GM23338 (cell line): ENCODE measurements at regions not wholly inside any gene's neighbourhood (a gene's known extent, or its start where the extent isn't known, plus 50 kb on each side); places are given as distances from the start of the nearest gene placed in this dataset.

Experiments used
- ATAC-seq: fragments of 200-7000 bp; cut with Tn5 transposase; 3 replicates; pipeline ENCODE4 v1.9.1; 2020
- DNase-seq: peaks from one replicate; pipeline ENCODE4 v3.0.0-alpha.2; 2015; ENCODE audit warnings: low spot score
- H2AFZ ChIP-seq: fragments of 200-600 bp; sonication (generic); 2 replicates; pipeline ENCODE4 v1.8.0; 2016; ENCODE audit warnings: antibody characterized with exemption, mild to moderate bottlenecking, moderate library complexity
- H3F3A ChIP-seq: fragments of 200-600 bp; sonication (generic); replicated peaks from 2 replicates; pipeline ENCODE4 v1.8.0; 2017; ENCODE audit warnings: antibody characterized with exemption, mixed run types, low read depth
- H3K27ac ChIP-seq: fragments of 200-600 bp; sonication (generic); 2 replicates; pipeline ENCODE4 v1.6.1; 2016; ENCODE audit warnings: low read depth
- H3K27me3 ChIP-seq: fragments of 200-600 bp; sonication (generic); 2 replicates; pipeline ENCODE4 v1.8.0; 2016; ENCODE audit warnings: mild to moderate bottlenecking, mixed run types, moderate library complexity; ENCODE audit not compliant: insufficient read depth
- H3K36me3 ChIP-seq: fragments of 200-600 bp; sonication (generic); 2 replicates; pipeline ENCODE4 v1.8.0; 2016; ENCODE audit warnings: mild to moderate bottlenecking; ENCODE audit not compliant: insufficient read depth
- H3K4me1 ChIP-seq: fragments of 200-600 bp; sonication (generic); 2 replicates; pipeline ENCODE4 v1.8.0; 2016; ENCODE audit warnings: mild to moderate bottlenecking, moderate library complexity; ENCODE audit not compliant: insufficient read depth
- H3K4me2 ChIP-seq: fragments of 200-600 bp; sonication (generic); 2 replicates; pipeline ENCODE4 v1.7.1; 2017; ENCODE audit warnings: mixed run types
- H3K4me3 ChIP-seq: fragments of 200-600 bp; sonication (generic); 2 replicates; pipeline ENCODE4 v1.6.1; 2016; ENCODE audit warnings: mixed run types
- H3K79me2 ChIP-seq: fragments of 200-600 bp; sonication (generic); replicated peaks from 2 replicates; pipeline ENCODE4 v1.8.0; 2017; ENCODE audit warnings: mild to moderate bottlenecking; ENCODE audit not compliant: insufficient read depth
- H3K9me2 ChIP-seq: fragments of 200-600 bp; sonication (generic); 2 replicates; pipeline ENCODE4 v1.8.0; 2017; ENCODE audit not compliant: insufficient read depth
- H4K20me1 ChIP-seq: fragments of 200-600 bp; sonication (generic); replicated peaks from 2 replicates; pipeline ENCODE4 v1.8.0; 2017; ENCODE audit warnings: mild to moderate bottlenecking; ENCODE audit not compliant: insufficient read depth
- H3K27ac Mint-ChIP-seq: 2 replicates; pipeline ENCODE4 v1.8.0; 2020; ENCODE audit warnings: inconsistent platforms, mild to moderate bottlenecking, moderate library complexity, mixed read lengths
- H3K27me3 Mint-ChIP-seq: 3 replicates; pipeline ENCODE4 v1.8.0; 2022; ENCODE audit warnings: low read depth, mild to moderate bottlenecking, moderate library complexity, mixed read lengths, inconsistent platforms; ENCODE audit not compliant: insufficient read depth, poor library complexity
- H3K36me3 Mint-ChIP-seq: 3 replicates; pipeline ENCODE4 v1.8.0; 2021; ENCODE audit warnings: low read depth, mild to moderate bottlenecking, inconsistent platforms, moderate library complexity, mixed read lengths
- H3K4me1 Mint-ChIP-seq: 3 replicates; pipeline ENCODE4 v1.8.0; 2020; ENCODE audit warnings: mild to moderate bottlenecking, inconsistent platforms, mixed read lengths
- H3K4me3 Mint-ChIP-seq: 3 replicates; pipeline ENCODE4 v1.8.0; 2021; ENCODE audit warnings: moderate library complexity, mild to moderate bottlenecking, inconsistent platforms, mixed read lengths
- H3K9me3 Mint-ChIP-seq: 3 replicates; pipeline ENCODE4 v1.8.0; 2020; ENCODE audit warnings: moderate library complexity, mild to moderate bottlenecking, inconsistent platforms, mixed read lengths
- CREB1 ChIP-seq: fragments of 250-450 bp; sonication (Bioruptor Pico); IDR thresholded peaks from 2 replicates; pipeline ENCODE4 v1.5.0; 2020; ENCODE audit warnings: low read depth, mild to moderate bottlenecking, moderate library complexity
- CTCF ChIP-seq, 2 experiments: fragments of 200-600 bp in 1 of 2; sonication (generic) in 1 of 2; conservative IDR thresholded peaks; 2 replicates each; pipeline versions ENCODE4 v1.5.1 to v1.6.1; 2016 to 2017; ENCODE audit warnings: antibody characterized with exemption in 2 of 2, low read depth in 2 of 2, mild to moderate bottlenecking in 2 of 2, moderate library complexity in 1 of 2
- EZH2 ChIP-seq: fragments of 200-600 bp; sonication (generic); IDR thresholded peaks from one replicate; pipeline ENCODE4 v1.8.0; 2017; ENCODE audit warnings: antibody characterized with exemption, mild to moderate bottlenecking, low read depth; ENCODE audit not compliant: unreplicated experiment
- EZH2phosphoT487 ChIP-seq: fragments of 200-600 bp; sonication (generic); IDR thresholded peaks from one replicate; pipeline ENCODE4 v1.8.1; 2018; ENCODE audit warnings: antibody characterized with exemption; ENCODE audit not compliant: unreplicated experiment
- JUNB ChIP-seq: IDR thresholded peaks from one replicate; pipeline ENCODE4 v1.6.1; 2016; ENCODE audit warnings: antibody characterized with exemption; ENCODE audit not compliant: unreplicated experiment
- NANOG ChIP-seq: IDR thresholded peaks from 2 replicates; pipeline ENCODE4 v1.6.1; 2016; ENCODE audit warnings: antibody characterized with exemption, borderline replicate concordance
- POLR2AphosphoS5 ChIP-seq: IDR thresholded peaks from 2 replicates; pipeline ENCODE4 v1.6.1; 2016; ENCODE audit warnings: antibody characterized with exemption, low read depth
- REST ChIP-seq: IDR thresholded peaks from one replicate; pipeline ENCODE4 v1.6.1; 2018; ENCODE audit warnings: antibody characterized with exemption; ENCODE audit not compliant: unreplicated experiment
- STAT1 ChIP-seq: IDR thresholded peaks from one replicate; pipeline ENCODE4 v1.6.1; 2016; ENCODE audit warnings: antibody characterized with exemption; ENCODE audit not compliant: unreplicated experiment
- ZNF114 ChIP-seq: fragments of 250-450 bp; sonication (Bioruptor Pico); IDR thresholded peaks from 2 replicates; pipeline ENCODE4 v1.5.0; 2020; ENCODE audit warnings: mild to moderate bottlenecking, moderate library complexity
- ZNF331 ChIP-seq: fragments of 250-450 bp; sonication (Bioruptor Pico); IDR thresholded peaks from 2 replicates; pipeline ENCODE4 v1.5.0; 2020; ENCODE audit warnings: low read depth, mild to moderate bottlenecking, moderate library complexity
- ZNF462 ChIP-seq: fragments of 250-450 bp; sonication (Bioruptor Pico); IDR thresholded peaks from 2 replicates; pipeline ENCODE4 v1.5.0; 2020; ENCODE audit warnings: mild to moderate bottlenecking, moderate library complexity

GRCh38 chr7:33769930-33770329 lies 135.4 kb upstream of the BMPER start (continued):
- TF ChIP-seq EZH2phosphoT487: no peak
- no peak for TF ChIP-seq POLR2AphosphoS5
- TF ChIP-seq ZNF114: no peak
- TF ChIP-seq STAT1: no peak
- TF ChIP-seq CTCF (conservative IDR thresholded peaks at IDR 0.05; ENCODE audit: low read depth in 2 of 2): no peak
- no peak for TF ChIP-seq ZNF331 (CRISPR knock-in tag)

- no peaks in the 10 kb centered on the region for H3K4me1 ChIP-seq
- Mint-ChIP-seq H3K36me3 (no peaks in the 10 kb centered on the region), H3K27ac (no peak overlapping the region), H3K27me3 (no peaks in the 10 kb centered on the region), H3K9me3 (no peaks in the 10 kb centered on the region), H3K4me1 (no peaks in the 10 kb centered on the region), H3K4me3 (no peak overlapping the region)
- H3K4me3 ChIP-seq: no peak overlapping the region
- H3K27me3 ChIP-seq: no peaks in the 10 kb centered on the region
- no peaks in the 10 kb centered on the region for H4K20me1 ChIP-seq
- no peaks in the 10 kb centered on the region for H3F3A ChIP-seq
- H3K36me3 ChIP-seq: no peaks in the 10 kb centered on the region
- no peak for ATAC-seq
- no peak overlapping the region for H3K4me2 ChIP-seq
- H3K27ac ChIP-seq: no peak overlapping the region
- H3K9me2 ChIP-seq: no peaks in the 10 kb centered on the region
- no peak for DNase-seq
- no peaks in the 10 kb centered on the region for H3K79me2 ChIP-seq
- H2AFZ ChIP-seq: no peak overlapping the region
- no peak for TF ChIP-seq ZNF462 (CRISPR knock-in tag)
- no peak for TF ChIP-seq EZH2phosphoT487
- no peak for TF ChIP-seq NANOG
- no peak for TF ChIP-seq POLR2AphosphoS5
- no peak for TF ChIP-seq CTCF (conservative IDR thresholded peaks at IDR 0.05; ENCODE audit: low read depth in 2 of 2)
- no peak for TF ChIP-seq ZNF331 (CRISPR knock-in tag)
- no peak for TF ChIP-seq STAT1
- TF ChIP-seq JUNB: no peak
- TF ChIP-seq CREB1 (CRISPR knock-in tag): no peak
- TF ChIP-seq EZH2: no peak
- no peak for TF ChIP-seq ZNF114
- TF ChIP-seq REST: no peak
Observed at GRCh38 chr7:33770576-33770975, 134.8 kb upstream of the BMPER start.
